ENCODE measurements at regions not wholly inside any gene's neighbourhood (a gene's known extent, or its start where the extent isn't known, plus 50 kb on each side); places are given as distances from the start of the nearest gene placed in this dataset.
"Not testable (repeated sequence)": the region's sequence is repeated elsewhere in the genome, so short reads cannot be mapped to it uniquely, and the experiment has no call there.

- DNase-seq: no peak
These were observed 1462.1 kb downstream of the DPP10 start for GRCh38 chr2:115904516-115904915.

- DNase-seq: no peak
These were observed 1466.3 kb downstream of the DPP10 start for GRCh38 chr2:115908731-115909130.

DNA sequence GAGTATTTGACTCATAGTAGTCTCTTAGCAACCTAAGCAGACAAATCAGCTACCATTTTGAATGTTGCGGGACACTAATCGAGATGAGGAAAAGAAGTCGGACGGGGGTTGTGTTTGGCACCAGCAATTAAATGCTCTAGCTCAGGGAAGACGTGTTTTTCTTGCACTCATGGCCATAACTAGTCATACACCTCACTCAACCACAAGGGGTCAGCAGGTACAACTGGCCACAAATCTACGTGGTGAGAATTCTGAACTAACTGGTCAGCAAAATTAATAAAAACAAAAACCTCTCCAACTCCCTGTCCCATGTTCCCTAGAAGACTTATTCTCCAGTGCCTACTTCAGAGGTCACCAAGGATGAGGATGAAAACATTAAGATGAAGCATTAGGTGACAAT, 1467.8 kb downstream of the DPP10 start:
- DNase-seq: no peak

- no peak for DNase-seq
These were observed 1471.5 kb downstream of the DPP10 start for GRCh38 chr2:115913921-115914320.

DNA sequence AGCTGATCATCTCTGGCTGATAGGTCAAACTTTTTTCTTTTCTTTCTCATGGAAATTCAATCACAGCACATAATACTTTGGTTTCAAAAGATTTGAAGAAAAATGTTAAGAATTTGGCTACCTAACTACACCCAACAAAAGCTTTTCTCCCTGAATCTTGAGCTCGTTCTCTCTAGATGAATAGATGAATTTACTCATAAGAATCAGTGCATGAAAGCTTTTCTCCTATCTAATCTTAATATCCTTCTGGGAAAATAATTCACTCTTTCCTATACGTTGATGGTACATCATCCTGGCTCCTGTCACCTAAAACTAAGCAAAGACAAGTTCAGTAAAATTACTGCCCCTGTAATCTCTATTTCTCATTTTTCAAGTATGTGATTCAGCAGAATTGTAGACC, 1479.1 kb downstream of the DPP10 start:
- no peak for DNase-seq

- no peak for DNase-seq
These were observed 1497.5 kb downstream of the DPP10 start for GRCh38 chr2:115939902-115940301.

- DNase-seq: no peak
These were observed 1500.4 kb downstream of the DPP10 start for GRCh38 chr2:115942800-115943199.

- DNase-seq: no peak
These were observed 1503.9 kb downstream of the DPP10 start for GRCh38 chr2:115946341-115946740.

- DNase-seq: no peak
These were observed 1504.5 kb downstream of the DPP10 start for GRCh38 chr2:115946891-115947290.

DNA sequence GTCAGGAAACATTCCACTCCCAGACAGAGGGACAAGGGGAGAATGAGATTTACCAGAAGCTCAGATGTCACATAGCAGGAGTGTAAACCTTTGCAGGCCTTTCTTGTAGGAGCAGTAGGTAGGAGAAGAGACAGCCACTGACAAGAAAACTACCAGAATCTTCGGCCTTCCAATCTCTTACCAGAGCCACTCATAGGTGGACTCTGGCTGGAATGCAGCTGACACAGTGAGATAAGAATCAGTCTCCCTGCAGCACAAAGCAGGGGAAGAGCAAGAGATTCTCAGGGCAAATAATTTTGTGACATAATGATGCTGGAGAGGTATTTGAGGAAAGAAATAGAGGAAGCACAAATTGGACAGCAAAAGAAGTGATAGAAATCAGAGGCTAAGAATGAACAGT, 1534.5 kb downstream of the DPP10 start:
- no peak for DNase-seq

DNA sequence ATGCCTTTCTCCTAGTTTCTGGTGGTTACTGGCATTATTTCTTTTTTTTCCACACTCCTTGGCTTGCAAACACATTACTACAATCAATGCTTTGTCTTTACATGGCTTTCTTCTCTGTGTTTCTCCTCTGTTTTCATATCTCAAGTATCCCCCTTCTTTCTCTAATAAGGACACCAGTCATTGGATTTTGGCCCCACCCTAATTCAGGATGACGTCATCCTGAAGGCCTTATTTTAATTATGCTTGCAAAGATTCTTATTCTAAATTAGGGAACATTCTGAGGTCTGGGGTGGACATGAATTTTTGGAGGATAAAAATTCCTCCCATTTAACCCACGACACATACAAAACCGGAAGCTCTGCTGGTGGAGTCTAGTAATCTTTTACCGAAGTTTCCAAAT, 1556.6 kb downstream of the DPP10 start:
- no peak for DNase-seq

DNA sequence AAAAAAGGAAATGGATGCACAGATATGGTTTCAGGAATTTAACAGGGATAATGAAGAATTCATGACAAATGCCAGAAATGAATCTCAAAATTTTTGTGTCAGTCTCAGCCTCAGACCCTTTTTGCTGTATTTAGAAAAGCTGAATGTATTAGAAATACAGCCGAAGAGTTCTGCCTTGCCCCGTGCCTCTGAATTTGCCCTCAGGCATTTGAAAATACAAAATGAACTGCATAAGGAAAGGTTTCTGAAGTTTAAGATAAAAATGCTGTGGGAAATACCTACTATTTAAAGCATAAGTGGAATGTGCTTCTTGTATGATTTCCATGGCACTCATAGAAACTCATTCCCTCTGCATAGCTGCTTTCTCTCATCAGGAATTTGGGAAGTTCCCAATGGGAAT, 1580.6 kb downstream of the DPP10 start:
- DNase-seq: no peak

DNA sequence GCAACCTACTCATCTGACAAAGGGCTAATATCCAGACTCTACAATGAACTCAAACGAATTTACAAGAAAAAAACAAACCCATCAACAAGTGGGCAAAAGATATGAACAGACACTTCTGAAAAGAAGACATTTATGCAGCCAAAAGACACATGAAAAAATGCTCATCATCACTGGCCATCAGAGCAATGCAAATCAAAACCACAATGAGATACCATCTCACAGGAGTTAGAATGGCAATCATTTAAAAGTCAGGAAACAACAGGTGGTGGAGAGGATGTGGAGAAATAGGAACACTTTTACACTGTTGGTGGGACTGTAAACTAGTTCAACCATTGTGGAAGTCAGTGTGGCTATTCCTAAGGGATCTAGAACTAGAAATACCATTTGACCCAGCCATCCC, 1596.3 kb downstream of the DPP10 start:
- DNase-seq: not testable (repeated sequence)

- no peak for DNase-seq
These were observed 1600.1 kb downstream of the DPP10 start for GRCh38 chr2:116042530-116042929.

- no peak for DNase-seq
These were observed 1615.1 kb downstream of the DPP10 start for GRCh38 chr2:116057538-116057937.

DNA sequence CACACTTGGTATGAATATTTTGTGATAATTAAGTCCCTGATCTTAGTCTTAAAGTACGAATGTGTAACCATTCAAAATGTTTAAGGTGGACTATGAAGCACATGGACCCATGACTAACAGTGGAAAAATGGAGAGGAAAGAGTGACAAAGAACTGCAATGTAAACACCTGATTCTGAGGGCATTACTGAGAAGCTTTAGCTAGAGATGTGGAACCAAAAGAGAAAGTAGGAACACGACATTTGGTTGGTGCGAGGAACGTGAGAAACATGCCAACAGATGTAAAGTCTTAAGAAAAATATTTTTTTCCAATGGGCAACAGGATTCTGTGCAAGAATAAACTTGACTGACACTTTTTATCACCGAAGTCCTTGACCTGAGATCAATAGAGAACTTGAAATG, 1618.6 kb downstream of the DPP10 start:
- DNase-seq: no peak

DNA sequence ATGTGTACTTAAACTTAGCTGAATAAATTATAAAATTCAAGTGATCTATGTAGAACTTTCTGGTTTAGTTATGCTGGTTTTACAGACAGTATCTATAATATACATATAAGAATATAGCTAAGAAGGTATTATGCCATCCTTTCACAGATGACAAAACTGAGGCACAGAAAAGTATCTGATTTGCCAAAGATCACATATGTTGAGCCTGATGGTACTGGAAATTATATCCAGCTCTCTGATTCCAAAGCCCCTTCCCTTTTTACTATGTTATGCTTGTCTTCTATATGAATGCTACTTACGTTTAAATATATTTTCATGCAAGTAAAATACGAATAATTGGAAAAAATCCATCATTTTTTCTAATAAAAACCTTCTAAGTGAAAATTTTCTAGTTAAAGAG, 1631.3 kb downstream of the DPP10 start:
- no peak for DNase-seq

GRCh38 chr2:116074161-116074560, 1631.7 kb downstream of the DPP10 start:
- DNase-seq: no peak

GRCh38 chr2:116088236-116088635, 1645.8 kb downstream of the DPP10 start:
- no peak for DNase-seq

- no peak for DNase-seq
These were observed 1651.8 kb downstream of the DPP10 start for GRCh38 chr2:116094196-116094595.

DNA sequence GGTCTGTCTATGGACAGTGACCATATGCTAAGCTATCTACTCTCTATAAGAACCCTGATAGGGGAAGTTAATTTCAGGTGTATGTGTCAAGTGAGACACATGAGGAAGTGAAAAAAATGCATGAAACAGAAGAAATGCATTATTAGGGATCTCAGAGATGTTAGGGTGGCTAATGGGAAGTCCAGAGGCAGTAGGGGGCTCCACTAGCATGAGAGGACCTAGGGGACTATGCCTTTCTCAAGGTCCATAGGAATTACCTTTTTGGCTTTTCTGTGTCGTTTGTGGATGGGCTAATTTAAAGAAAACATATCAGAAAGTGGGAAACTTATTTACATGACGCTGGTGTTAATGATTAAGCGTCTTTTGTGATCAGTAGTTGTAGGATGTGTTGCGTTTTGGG, 1653.2 kb downstream of the DPP10 start:
- no peak for DNase-seq

- DNase-seq: no peak
These were observed 1655.6 kb downstream of the DPP10 start for GRCh38 chr2:116098049-116098448.

- no peak for DNase-seq
These were observed 1667.0 kb downstream of the DPP10 start for GRCh38 chr2:116109471-116109870.

GRCh38 chr2:116117845-116118244, 1675.4 kb downstream of the DPP10 start:
- DNase-seq: no peak

- no peak for DNase-seq
These were observed 1681.7 kb upstream of the DDX18 start for GRCh38 chr2:116132833-116133232.

DNA sequence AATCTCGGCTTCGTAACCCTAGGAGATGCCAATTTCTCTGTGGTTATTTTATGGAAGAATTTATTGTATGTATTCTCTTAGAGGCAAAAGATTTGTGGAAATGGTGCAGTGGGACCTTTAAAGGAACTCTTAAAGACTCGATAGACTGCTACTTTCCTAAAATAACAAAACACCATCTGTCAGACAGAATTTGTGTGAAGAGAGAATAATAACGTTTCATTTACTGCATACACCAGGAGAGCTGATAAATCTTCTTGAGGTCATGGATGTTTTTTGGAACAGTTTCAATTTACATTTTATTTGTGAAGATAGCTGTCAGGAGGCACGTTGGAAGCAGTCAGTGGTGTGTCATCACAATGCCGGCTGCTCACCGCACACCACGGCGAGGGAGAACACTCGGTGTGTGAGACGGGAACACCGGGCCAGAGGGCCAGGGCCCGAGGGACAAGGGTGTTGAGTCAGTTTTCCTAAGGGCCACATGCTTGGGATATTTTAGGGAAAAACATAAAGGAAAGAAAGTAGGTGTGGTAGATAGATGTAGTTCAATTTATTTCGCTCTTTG, 1681.0 kb upstream of the DDX18 start:
- DNase-seq: no peak
